ENCODE measurements at regions not wholly inside any gene's neighbourhood (a gene's known extent, or its start where the extent isn't known, plus 50 kb on each side); places are given as distances from the start of the nearest gene placed in this dataset.

DNA sequence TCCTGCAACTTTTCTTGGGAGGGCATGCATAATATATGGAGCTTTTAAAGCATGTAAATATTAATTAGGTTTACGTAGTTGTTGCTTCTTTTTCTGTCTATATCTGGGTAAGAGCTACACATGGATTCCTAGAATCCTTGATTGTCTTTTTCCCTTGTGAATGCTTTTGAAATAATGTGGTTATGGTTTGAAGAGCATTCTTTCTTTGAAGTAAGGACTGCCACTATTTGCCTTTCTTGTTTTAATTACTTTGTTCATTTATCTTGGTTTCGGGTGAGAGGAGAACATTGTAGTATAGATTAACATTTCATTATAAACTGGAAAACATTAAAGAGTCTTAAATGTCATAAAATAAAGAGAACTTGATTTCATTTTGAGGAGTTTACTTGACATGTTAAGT lies 674.0 kb downstream of the ZBBX start:
- TF ChIP-seq SP1 (IDR thresholded peaks at IDR 0.05) (no peak), ZNF384 (IDR thresholded peaks at IDR 0.05) (no peak), ARNT (IDR thresholded peaks at IDR 0.05) (no peak), BHLHE40 (IDR thresholded peaks at IDR 0.05; ENCODE audit: borderline replicate concordance) (no peak), FOXM1 (IDR thresholded peaks at IDR 0.05; ENCODE audit: borderline replicate concordance) (no peak), SUZ12 (IDR thresholded peaks at IDR 0.05) (no peak), TARDBP (IDR thresholded peaks at IDR 0.05) (no peak), ELF4 (IDR thresholded peaks at IDR 0.05) (no peak)
